ENCODE measurements at regions not wholly inside any gene's neighbourhood (a gene's known extent, or its start where the extent isn't known, plus 50 kb on each side); places are given as distances from the start of the nearest gene placed in this dataset.

GRCh38 chr7:130914554-130915294 lies 180.7 kb upstream of the KLF14 start:
- DNase-seq (ENCODE audit: low read depth, low spot score) (no peak), ATAC-seq (no peak)
- Histone ChIP-seq H3K36me3 (ENCODE audit: control insufficient read depth in 1 of 2, insufficient read depth in 2 of 2, low read length in 2 of 2) (peaks cover 0 to 35% of the 10 kb centered on the region in 2 experiments; a peak in 1 of 4 replicates), H3K9ac (ENCODE audit: low read length) (peak overlapping the region; percentile 80), H2AFZ (ENCODE audit: low read depth, low read length, poor library complexity, severe bottlenecking) (no peak overlapping the region), H3K27ac (ENCODE audit: low read depth, low read length) (peak overlapping the region; percentile 99), H3K79me2 (ENCODE audit: insufficient read depth, low read length) (peaks cover 100% of the 10 kb centered on the region), H3K4me2 (ENCODE audit: low read length) (peak overlapping the region; percentile 71), H3K4me1 (ENCODE audit: control insufficient read depth in 1 of 2, insufficient read depth in 2 of 2, low read length in 2 of 2) (peaks cover 94 to 100% of the 10 kb centered on the region in 2 experiments), H4K20me1 (ENCODE audit: insufficient read depth) (no peaks in the 10 kb centered on the region), H3K9me3 (ENCODE audit: control insufficient read depth in 1 of 2, insufficient read depth in 1 of 2, low read depth in 1 of 2, low read length in 2 of 2) (no peaks in the 10 kb centered on the region), H3K27me3 (ENCODE audit: insufficient read depth, low read length) (no peaks in the 10 kb centered on the region), H3K9me2 (ENCODE audit: insufficient read depth) (no peaks in the 10 kb centered on the region), H3K4me3 (replicated peaks in 1 of 2; ENCODE audit: low read depth in 1 of 2, low read length in 2 of 2) (no peak overlapping the region)
- no TSS peak for BruUV-seq (replicated peaks)
- ChIA-PET POLR2A (interaction anchor here (0.8 to 14.3 kb wide), 10 partner anchors 8 to 93 kb away, joined by 3 to 227 read pairs (median 4); no protein-coding TSS in a partner anchor), RAD21 (ENCODE audit: low non-redundant PET in 1 of 2, low total read pairs in 2 of 2, uncharacterized antibody in 2 of 2, unreplicated experiment in 2 of 2) (no interaction called here), CTCF (interaction anchor here (1.3 kb wide), 1 partner anchor 126 kb away, joined by 3 read pairs; no protein-coding TSS in a partner anchor)
- TF ChIP-seq ZBTB33 (IDR thresholded peaks at IDR 0.05; ENCODE audit: extremely low read depth, insufficient replicate concordance, low read length) (no peak), FOSL1 (IDR thresholded peaks at IDR 0.05; ENCODE audit: low read depth) (no peak), EGR1 (IDR thresholded peaks at IDR 0.05; ENCODE audit: low read depth) (no peak), SRF (IDR thresholded peaks at IDR 0.05; ENCODE audit: low read depth) (no peak), ZNF274 (IDR thresholded peaks at IDR 0.05; ENCODE audit: low read depth, low read length) (no peak), CTCF (IDR thresholded peaks at IDR 0.05 in 2 of 3, conservative IDR thresholded peaks at IDR 0.05 in 1 of 3; ENCODE audit: borderline replicate concordance in 1 of 3, insufficient read depth in 1 of 3, low read depth in 2 of 3, low read length in 2 of 3) (no peak), YY1 (IDR thresholded peaks at IDR 0.05; ENCODE audit: extremely low read depth, insufficient replicate concordance, low read depth, low read length) (no peak), EZH2phosphoT487 (IDR thresholded peaks at IDR 0.05; ENCODE audit: borderline replicate concordance) (no peak), CEBPB (IDR thresholded peaks at IDR 0.05; ENCODE audit: low read depth) (no peak), ELF1 (IDR thresholded peaks at IDR 0.05; ENCODE audit: borderline replicate concordance, low read depth) (no peak), EZH2 (IDR thresholded peaks at IDR 0.05) (no peak), SP1 (IDR thresholded peaks at IDR 0.05; ENCODE audit: low read depth) (no peak), SIN3A (IDR thresholded peaks at IDR 0.05; ENCODE audit: low read depth) (no peak)
- intact Hi-C loops (cut with micrococcal nuclease): no loop called here
